Activated T-cell treated with anti-CD3 and anti-CD28 coated beads, Interleukin-2, amount 50 U/mL, for 1 hour (primary cell): ENCODE measurements at regions not wholly inside any gene's neighbourhood (a gene's known extent, or its start where the extent isn't known, plus 50 kb on each side); places are given as distances from the start of the nearest gene placed in this dataset.
"Not testable (repeated sequence)": the region's sequence is repeated elsewhere in the genome, so short reads cannot be mapped to it uniquely, and the experiment has no call there.

ENCODE experiments used
- DNase-seq: peaks from one replicate; pipeline ENCODE4 v3.0.0-alpha.2; 2020

GRCh38 chrX:46216406-46216805 is 328.8 kb downstream of the ZNF674 start:
- DNase-seq = no peak

DNA sequence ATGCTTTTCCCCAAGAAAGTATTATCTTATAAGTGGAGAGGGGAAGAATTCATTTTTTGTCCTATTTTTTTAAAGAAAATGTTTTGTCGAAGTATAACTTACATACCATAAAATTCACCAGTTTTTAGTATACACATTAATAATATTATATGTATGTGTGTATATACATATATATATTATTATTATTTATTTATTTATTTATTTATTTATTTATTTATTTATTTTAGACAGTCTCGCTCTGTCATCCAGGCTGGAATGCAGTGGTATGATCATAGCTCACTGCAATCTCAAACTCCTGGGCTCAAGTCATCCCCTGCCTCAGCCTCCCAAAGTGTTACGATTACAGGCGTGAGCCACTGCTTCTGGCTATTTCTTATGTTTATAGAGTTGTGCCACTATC is 334.1 kb downstream of the ZNF674 start:
- DNase-seq = no peak

DNA sequence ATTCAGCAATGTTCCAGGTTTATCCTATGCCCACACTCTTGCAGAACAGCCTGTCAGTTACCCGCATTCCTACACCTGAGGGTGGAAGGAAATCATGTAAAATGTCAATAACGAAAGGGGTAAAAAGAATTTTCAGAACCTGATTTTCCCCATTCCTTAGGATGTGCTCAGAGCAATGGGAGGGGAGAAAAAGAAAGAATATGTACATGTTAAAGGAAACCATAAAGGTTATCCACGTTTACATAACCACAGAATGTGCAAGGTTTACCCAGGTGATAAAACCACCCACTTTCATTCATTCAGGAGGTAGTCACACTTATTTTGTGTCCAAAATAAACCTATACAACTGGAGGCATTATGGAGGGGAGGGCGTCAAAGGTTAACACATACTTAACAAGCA is 335.5 kb downstream of the ZNF674 start:
- DNase-seq = no peak

DNA sequence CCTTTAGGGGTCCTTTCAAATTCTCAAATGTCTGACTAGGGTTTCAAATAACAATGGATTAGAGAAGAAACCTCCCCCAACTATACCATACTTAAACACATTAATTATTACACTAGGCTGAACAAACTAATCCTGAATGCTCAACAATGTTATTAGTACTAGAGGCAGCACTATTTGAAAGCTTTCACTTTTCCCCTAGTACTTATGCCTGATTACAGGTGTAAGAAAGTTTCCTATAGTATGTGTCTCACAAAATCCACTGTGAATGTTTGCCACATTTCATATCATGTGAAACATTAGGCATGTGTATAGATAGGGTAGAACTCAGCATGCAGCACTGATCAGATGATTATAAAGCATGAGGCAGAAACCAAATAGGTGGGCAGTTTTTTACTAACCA is 336.2 kb downstream of the ZNF674 start:
- no peak for DNase-seq

- DNase-seq = no peak
These were observed 336.9 kb downstream of the ZNF674 start for GRCh38 chrX:46208225-46208854.

- DNase-seq = no peak
These were observed 340.3 kb downstream of the ZNF674 start for GRCh38 chrX:46204721-46205422.

- no peak for DNase-seq
These were observed 342.3 kb downstream of the ZNF674 start for GRCh38 chrX:46202733-46203514.

- DNase-seq = no peak
These were observed 344.8 kb downstream of the ZNF674 start for GRCh38 chrX:46200413-46200812.

GRCh38 chrX:46198858-46199257 is 346.4 kb downstream of the ZNF674 start:
- no peak for DNase-seq

GRCh38 chrX:46186811-46187106 is 358.5 kb downstream of the ZNF674 start:
- DNase-seq = not testable (repeated sequence)

DNA sequence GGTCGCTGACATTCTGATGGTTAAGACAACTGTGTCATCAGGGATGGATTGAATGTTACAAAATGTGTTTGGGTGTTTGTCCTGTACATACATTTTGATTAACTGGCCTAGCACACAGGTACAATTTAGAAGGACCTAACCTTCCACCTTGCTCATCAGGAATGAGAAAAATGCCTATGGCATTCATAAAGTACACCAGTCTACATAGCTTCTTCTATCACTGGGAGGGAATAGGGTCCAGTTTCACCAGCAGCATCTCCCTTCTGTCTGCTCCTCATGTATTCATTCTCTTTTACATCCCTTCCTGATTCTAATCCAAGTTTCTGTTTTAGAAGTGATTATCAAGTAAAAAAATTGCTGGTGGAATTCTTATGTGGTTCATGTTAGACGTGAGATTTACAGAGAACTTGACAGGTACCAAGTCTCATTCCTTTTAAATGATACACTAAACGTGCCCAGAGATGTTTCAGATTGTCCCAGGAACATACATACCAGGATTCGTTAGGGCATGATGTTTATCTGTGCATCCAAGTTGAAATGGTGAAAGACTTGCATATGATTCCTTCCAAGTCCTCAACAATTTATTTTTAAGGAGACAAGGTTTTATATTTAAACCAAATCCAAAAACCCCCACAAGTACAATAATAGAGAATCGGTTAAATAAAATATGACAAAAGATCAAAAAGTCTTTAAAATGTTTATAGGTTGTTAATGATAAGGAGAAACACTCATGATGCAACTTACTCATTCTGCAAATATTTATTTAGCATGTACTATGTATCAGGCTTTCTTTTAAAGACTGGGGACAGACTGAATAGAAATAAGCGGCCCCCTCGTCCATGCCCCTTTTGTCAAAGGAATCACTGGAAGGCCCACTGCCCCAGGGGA is 359.1 kb downstream of the ZNF674 start:
- no peak for DNase-seq

GRCh38 chrX:46184749-46185148 is 360.5 kb downstream of the ZNF674 start:
- no peak for DNase-seq

GRCh38 chrX:46180258-46180687 is 364.9 kb downstream of the ZNF674 start:
- no peak for DNase-seq

GRCh38 chrX:46179748-46180147 is 365.5 kb downstream of the ZNF674 start:
- no peak for DNase-seq

DNA sequence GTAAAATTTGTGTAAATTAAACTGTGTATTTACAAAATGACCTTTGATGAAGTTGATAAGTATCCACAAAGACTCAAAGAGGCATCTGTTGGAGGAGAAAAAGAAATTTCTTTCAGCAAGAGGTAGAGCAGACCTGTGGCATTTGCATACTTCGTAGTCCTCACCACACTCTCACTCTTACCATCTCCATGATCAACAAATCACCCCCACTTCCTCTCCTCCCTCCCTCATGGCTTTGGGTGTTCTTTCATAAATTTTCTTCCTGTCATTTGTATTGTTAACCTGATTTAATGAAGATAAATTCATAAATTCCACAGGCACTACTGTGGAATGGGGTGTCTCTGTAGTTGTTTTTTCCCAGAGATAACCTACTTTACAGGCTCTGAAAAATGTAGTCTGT is 366.5 kb downstream of the ZNF674 start:
- no peak for DNase-seq

GRCh38 chrX:46173159-46173558 is 372.1 kb downstream of the ZNF674 start:
- no peak for DNase-seq

DNA sequence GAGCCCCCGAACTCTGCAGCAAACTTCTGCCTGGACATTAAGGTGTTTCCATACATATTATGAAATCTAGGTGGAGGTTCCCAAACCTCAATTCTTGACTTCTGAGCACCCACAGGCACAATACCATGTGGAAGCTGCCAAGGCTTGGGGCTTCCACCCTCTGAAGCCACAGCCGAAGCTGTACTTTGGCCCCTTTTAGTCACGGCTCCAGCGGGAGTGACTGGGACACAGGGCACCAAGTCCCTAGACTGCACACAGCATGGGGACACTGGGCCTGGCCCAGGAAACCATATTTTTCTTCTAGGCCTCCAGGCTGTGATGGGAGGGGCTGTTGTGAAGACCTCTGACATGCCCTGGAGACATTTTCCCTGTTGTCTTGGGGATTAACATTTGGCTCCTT is 373.8 kb downstream of the ZNF674 start:
- not testable (repeated sequence) for DNase-seq

- DNase-seq = no peak
These were observed 375.4 kb downstream of the ZNF674 start for GRCh38 chrX:46169808-46170207.

- DNase-seq = no peak
These were observed 377.0 kb downstream of the ZNF674 start for GRCh38 chrX:46168254-46168653.

DNA sequence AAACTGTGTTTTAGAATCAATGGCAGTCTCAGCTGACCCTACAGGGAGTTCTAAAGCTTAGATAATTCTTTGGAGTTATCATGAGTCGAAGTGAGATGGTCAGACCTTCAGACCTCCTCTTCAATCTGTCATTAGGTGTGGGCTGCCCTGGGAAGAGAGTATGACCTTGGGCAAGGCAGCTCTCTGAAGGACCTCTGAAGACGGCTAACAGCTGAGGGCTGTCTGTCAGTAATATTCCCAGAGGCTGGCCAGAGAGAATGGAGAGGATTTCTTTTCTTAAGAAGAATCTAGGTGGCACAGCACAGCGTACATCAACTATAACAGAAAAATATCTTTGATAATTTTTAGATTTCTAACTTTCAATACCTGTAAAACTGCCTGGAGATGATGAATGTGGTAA is 379.4 kb downstream of the ZNF674 start:
- no peak for DNase-seq

DNA sequence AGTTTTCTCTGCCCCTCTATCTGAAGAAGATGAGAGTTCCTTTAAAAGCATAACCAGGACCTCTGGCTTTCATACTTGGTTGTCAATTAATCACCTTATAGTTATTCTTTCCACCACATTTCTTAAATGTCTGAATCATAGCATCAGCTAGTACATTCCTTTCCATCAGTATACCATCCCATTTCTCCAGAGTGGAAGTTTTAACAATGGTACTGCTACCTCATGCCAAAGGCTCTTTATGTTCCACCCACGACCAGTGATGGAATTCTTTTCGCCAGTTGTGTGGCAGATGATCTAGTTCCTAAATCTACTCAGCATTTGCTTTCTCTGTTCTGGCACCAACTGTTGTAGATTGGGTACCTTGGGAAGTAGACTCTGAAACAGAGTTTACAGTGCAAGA is 379.8 kb downstream of the ZNF674 start:
- DNase-seq = no peak

- no peak for DNase-seq
These were observed 392.5 kb downstream of the ZNF674 start for GRCh38 chrX:46152756-46153155.

DNA sequence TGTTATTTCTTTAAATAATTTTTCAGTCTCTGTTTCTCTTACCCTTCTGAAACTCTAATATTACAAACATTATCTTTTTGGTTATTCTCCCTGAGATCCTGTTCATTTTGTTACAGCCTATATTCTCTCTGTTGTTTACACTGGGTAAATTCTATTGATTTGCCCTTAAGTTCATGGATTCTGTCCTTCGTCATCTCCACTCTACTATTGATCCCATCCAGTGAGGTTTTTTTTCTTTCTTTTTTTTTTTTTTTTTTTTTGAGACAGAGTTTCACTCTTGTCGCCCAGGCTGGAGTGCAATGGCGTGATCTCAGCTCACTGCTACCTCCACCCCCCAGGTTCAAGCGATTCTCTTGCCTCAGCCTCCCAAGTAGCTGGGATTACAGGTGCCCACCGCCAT is 393.9 kb downstream of the ZNF674 start:
- DNase-seq = not testable (repeated sequence)
